CD8-positive, alpha-beta memory T cell (primary cell): ENCODE measurements at regions not wholly inside any gene's neighbourhood (a gene's known extent, or its start where the extent isn't known, plus 50 kb on each side); places are given as distances from the start of the nearest gene placed in this dataset.

Experiments
- CTCF ChIA-PET: fragments of 350-600 bp; sonication (Branson Sonifier 250); formaldehyde crosslinking; loops from one replicate; lab custom pipeline; 2021; ENCODE audit warnings: antibody characterized with exemption; lab: Charles Lee
- POLR2A ChIA-PET: fragments of 350-600 bp; sonication (Branson Sonifier 250); formaldehyde crosslinking; loops from one replicate; lab custom pipeline; 2021; ENCODE audit warnings: antibody characterized with exemption; lab: Charles Lee
- DNase-seq, 5 donors: peaks; one replicate each; pipeline versions ENCODE4 v3.0.0 to v3.0.0-alpha.2; 2020 to 2022; ENCODE audit warnings: mixed read lengths in 1 of 5
- H3K27ac ChIP-seq: one replicate; pipeline ENCODE4 v1.7.0; 2013; ENCODE audit warnings: low read depth, mild to moderate bottlenecking, low read length, moderate library complexity
- H3K27me3 ChIP-seq: 2 replicates; pipeline ENCODE4 v1.7.0; 2013; ENCODE audit warnings: low read length, mild to moderate bottlenecking; ENCODE audit not compliant: insufficient read depth, poor library complexity, severe bottlenecking
- H3K36me3 ChIP-seq: 2 replicates; pipeline ENCODE4 v1.7.0; 2013; ENCODE audit warnings: mild to moderate bottlenecking, low read length, moderate library complexity; ENCODE audit not compliant: insufficient read depth
- H3K4me1 ChIP-seq: 2 replicates; pipeline ENCODE4 v1.7.0; 2013; ENCODE audit warnings: mild to moderate bottlenecking, low read length, moderate library complexity; ENCODE audit not compliant: insufficient read depth
- H3K4me3 ChIP-seq: 2 replicates; pipeline ENCODE4 v1.7.0; 2013; ENCODE audit warnings: mild to moderate bottlenecking, low read length
- H3K9me3 ChIP-seq: 2 replicates; pipeline ENCODE4 v1.7.0; 2013; ENCODE audit warnings: mild to moderate bottlenecking, low read length
- H3K27ac Mint-ChIP-seq, 8 donors: one replicate each; pipeline ENCODE4 v1.8.0; 2020 to 2021; ENCODE audit warnings: mixed read lengths in 8 of 8, mild to moderate bottlenecking in 6 of 8, inconsistent platforms in 3 of 8, moderate library complexity in 3 of 8
- H3K27me3 Mint-ChIP-seq, 2 donors: one replicate each; pipeline ENCODE4 v1.8.0; 2020 to 2021; ENCODE audit warnings: mixed read lengths in 2 of 2, mild to moderate bottlenecking in 1 of 2, moderate library complexity in 1 of 2
- H3K36me3 Mint-ChIP-seq, 3 donors: one replicate each; pipeline ENCODE4 v1.8.0; 2020 to 2021; ENCODE audit warnings: mixed read lengths in 3 of 3, inconsistent platforms in 1 of 3, mild to moderate bottlenecking in 1 of 3
- H3K4me1 Mint-ChIP-seq, 3 donors: one replicate each; pipeline ENCODE4 v1.8.0; 2020 to 2021; ENCODE audit warnings: mixed read lengths in 3 of 3, inconsistent platforms in 1 of 3, mild to moderate bottlenecking in 1 of 3
- H3K4me3 Mint-ChIP-seq, 7 donors: one replicate each; pipeline ENCODE4 v1.8.0; 2020 to 2021; ENCODE audit warnings: mixed read lengths in 7 of 7, mild to moderate bottlenecking in 6 of 7, moderate library complexity in 4 of 7, inconsistent platforms in 2 of 7
- H3K9me3 Mint-ChIP-seq, 5 donors: one replicate each; pipeline ENCODE4 v1.8.0; 2020 to 2022; ENCODE audit warnings: mixed read lengths in 5 of 5, mild to moderate bottlenecking in 3 of 5, moderate library complexity in 2 of 5, inconsistent platforms in 1 of 5

DNA sequence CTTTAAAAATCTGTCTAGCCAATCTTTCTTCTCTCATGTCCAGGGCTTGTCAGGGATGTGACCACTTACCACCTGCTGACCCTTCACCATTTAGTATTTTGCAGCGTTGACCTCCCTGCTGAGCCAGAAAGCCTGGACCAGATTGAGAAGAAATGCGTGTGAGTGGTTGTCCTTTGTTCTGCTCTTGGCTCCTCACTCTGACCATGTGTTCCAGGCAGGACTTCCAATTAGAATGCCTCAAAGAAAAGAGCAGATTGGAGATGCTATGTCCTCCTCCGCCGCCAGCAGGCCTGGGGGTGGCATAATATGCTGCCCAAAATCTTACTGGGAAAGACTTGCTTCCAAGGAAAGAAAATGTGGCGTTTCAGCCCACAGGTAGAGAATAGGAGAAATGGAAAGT is 894.1 kb downstream of the SLC4A3 start:
- peaks cover 0 to 3% of the 10 kb centered on the region in 2 donors for H3K27me3 Mint-ChIP-seq
- H3K27ac Mint-ChIP-seq, result peak overlapping the region in 1 of 8 donors; percentile 29
- Histone ChIP-seq H3K9me3 (no peaks in the 10 kb centered on the region), H3K27ac (no peak overlapping the region), H3K27me3 (no peaks in the 10 kb centered on the region), H3K4me1 (no peaks in the 10 kb centered on the region), H3K36me3 (no peaks in the 10 kb centered on the region), H3K4me3 (no peak overlapping the region)
- no peaks in the 10 kb centered on the region for H3K4me1 Mint-ChIP-seq
- ChIA-PET CTCF (no interaction called here), POLR2A (no interaction called here)
- DNase-seq, result no peak
- no peak overlapping the region for H3K4me3 Mint-ChIP-seq
- no peaks in the 10 kb centered on the region for H3K36me3 Mint-ChIP-seq
- peaks cover 0 to 8% (median 3%) of the 10 kb centered on the region in 5 donors for H3K9me3 Mint-ChIP-seq

DNA sequence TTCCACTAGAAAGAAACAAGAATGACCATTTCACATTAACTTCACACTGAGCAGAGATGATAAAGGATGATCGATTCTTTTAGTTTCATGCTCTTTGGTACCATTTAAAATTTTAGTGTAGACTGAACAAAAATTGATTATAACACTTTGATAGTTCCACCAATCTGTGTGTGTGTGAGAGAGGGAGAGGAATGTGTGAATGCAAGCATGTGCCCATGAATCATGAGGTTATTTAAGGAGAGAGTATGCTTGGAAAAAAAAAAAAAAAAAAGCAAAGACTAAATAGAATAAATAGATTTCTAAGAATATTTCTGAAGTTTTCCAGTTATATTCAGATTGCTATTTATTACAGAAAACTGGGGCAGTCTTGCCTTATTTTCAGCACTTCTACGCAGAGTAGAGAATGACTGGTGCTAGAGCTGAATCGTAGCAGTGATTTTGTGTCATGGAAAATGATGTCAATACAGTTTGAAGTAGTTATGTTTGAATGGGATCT is 900.8 kb downstream of the SLC4A3 start:
- H3K9me3 ChIP-seq, result no peaks in the 10 kb centered on the region
- POLR2A ChIA-PET, result no interaction called here
- H3K4me3 ChIP-seq, result no peak overlapping the region
- CTCF ChIA-PET, result no interaction called here
- Mint-ChIP-seq H3K36me3 (no peaks in the 10 kb centered on the region), H3K27ac (no peak overlapping the region), H3K4me3 (no peak overlapping the region), H3K27me3 (peaks cover 0 to 3% of the 10 kb centered on the region in 2 donors), H3K9me3 (peaks cover 0 to 5% (median 3%) of the 10 kb centered on the region in 5 donors), H3K4me1 (no peaks in the 10 kb centered on the region)
- no peak overlapping the region for H3K27ac ChIP-seq
- no peaks in the 10 kb centered on the region for H3K27me3 ChIP-seq
- no peaks in the 10 kb centered on the region for H3K36me3 ChIP-seq
- no peaks in the 10 kb centered on the region for H3K4me1 ChIP-seq
- DNase-seq, result no peak

DNA sequence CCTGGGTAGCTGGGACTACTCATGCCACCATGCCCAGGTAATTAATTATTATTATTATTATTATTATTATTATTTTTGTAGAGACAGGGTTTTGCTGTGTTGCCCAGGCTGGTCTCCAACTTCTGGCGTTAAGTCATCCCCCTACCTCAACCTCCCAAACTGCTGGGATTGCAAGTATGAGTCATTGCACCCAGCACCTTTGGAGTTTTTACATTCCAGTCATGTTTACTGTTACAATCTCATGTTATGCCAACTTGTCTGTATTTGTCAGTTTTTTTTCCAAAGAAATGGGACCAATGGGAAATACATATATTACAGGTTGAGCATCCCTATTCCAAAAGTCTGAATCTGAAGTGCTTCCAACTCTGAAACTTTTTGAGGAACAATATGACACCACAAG is 903.8 kb downstream of the SLC4A3 start:
- H3K4me1 Mint-ChIP-seq, result no peaks in the 10 kb centered on the region
- no peak overlapping the region for H3K4me3 Mint-ChIP-seq
- Histone ChIP-seq H3K36me3 (no peaks in the 10 kb centered on the region), H3K27ac (no peak overlapping the region), H3K4me3 (no peak overlapping the region), H3K9me3 (no peaks in the 10 kb centered on the region), H3K4me1 (no peaks in the 10 kb centered on the region), H3K27me3 (no peaks in the 10 kb centered on the region)
- no peak for DNase-seq
- H3K27ac Mint-ChIP-seq, result no peak overlapping the region
- no peaks in the 10 kb centered on the region for H3K27me3 Mint-ChIP-seq
- CTCF ChIA-PET, result no interaction called here
- no peaks in the 10 kb centered on the region for H3K36me3 Mint-ChIP-seq
- peaks cover 0 to 10% (median 3%) of the 10 kb centered on the region in 5 donors for H3K9me3 Mint-ChIP-seq
- POLR2A ChIA-PET, result no interaction called here

- H3K4me3 ChIP-seq, result no peak overlapping the region
- POLR2A ChIA-PET, result no interaction called here
- no peaks in the 10 kb centered on the region for H3K27me3 ChIP-seq
- DNase-seq, result no peak
- H3K27ac ChIP-seq, result no peak overlapping the region
- no peaks in the 10 kb centered on the region for H3K4me1 ChIP-seq
- Mint-ChIP-seq H3K4me3 (no peak overlapping the region), H3K27ac (no peak overlapping the region), H3K4me1 (no peaks in the 10 kb centered on the region), H3K36me3 (no peaks in the 10 kb centered on the region), H3K27me3 (no peaks in the 10 kb centered on the region), H3K9me3 (peaks cover 0 to 13% (median 2%) of the 10 kb centered on the region in 5 donors)
- CTCF ChIA-PET, result no interaction called here
- no peaks in the 10 kb centered on the region for H3K36me3 ChIP-seq
- H3K9me3 ChIP-seq, result no peaks in the 10 kb centered on the region
Observed at GRCh38 chr2:220533485-220533884, 906.1 kb downstream of the SLC4A3 start.

GRCh38 chr2:220539481-220539880 is 912.1 kb downstream of the SLC4A3 start:
- ChIA-PET POLR2A (no interaction called here), CTCF (no interaction called here)
- H3K36me3 ChIP-seq, result no peaks in the 10 kb centered on the region
- Mint-ChIP-seq H3K27ac (no peak overlapping the region), H3K27me3 (peaks cover 0 to 2% of the 10 kb centered on the region in 2 donors), H3K4me3 (no peak overlapping the region), H3K4me1 (no peaks in the 10 kb centered on the region), H3K36me3 (no peaks in the 10 kb centered on the region), H3K9me3 (peaks cover 0 to 12% (median 4%) of the 10 kb centered on the region in 5 donors)
- H3K27ac ChIP-seq, result no peak overlapping the region
- no peak overlapping the region for H3K4me3 ChIP-seq
- H3K4me1 ChIP-seq, result no peaks in the 10 kb centered on the region
- no peak for DNase-seq
- H3K27me3 ChIP-seq, result no peaks in the 10 kb centered on the region
- no peaks in the 10 kb centered on the region for H3K9me3 ChIP-seq

GRCh38 chr2:220544049-220544448 is 916.6 kb downstream of the SLC4A3 start:
- no peak overlapping the region for H3K4me3 ChIP-seq
- no peaks in the 10 kb centered on the region for H3K4me1 Mint-ChIP-seq
- ChIA-PET POLR2A (no interaction called here), CTCF (no interaction called here)
- H3K27me3 Mint-ChIP-seq, result peaks cover 0 to 5% of the 10 kb centered on the region in 2 donors
- H3K36me3 ChIP-seq, result no peaks in the 10 kb centered on the region
- no peak overlapping the region for H3K27ac Mint-ChIP-seq
- no peak overlapping the region for H3K4me3 Mint-ChIP-seq
- H3K9me3 Mint-ChIP-seq, result peaks cover 0 to 5% (median 4%) of the 10 kb centered on the region in 5 donors
- H3K27ac ChIP-seq, result no peak overlapping the region
- DNase-seq, result no peak
- H3K27me3 ChIP-seq, result no peaks in the 10 kb centered on the region
- H3K36me3 Mint-ChIP-seq, result no peaks in the 10 kb centered on the region
- no peaks in the 10 kb centered on the region for H3K9me3 ChIP-seq
- H3K4me1 ChIP-seq, result no peaks in the 10 kb centered on the region

DNA sequence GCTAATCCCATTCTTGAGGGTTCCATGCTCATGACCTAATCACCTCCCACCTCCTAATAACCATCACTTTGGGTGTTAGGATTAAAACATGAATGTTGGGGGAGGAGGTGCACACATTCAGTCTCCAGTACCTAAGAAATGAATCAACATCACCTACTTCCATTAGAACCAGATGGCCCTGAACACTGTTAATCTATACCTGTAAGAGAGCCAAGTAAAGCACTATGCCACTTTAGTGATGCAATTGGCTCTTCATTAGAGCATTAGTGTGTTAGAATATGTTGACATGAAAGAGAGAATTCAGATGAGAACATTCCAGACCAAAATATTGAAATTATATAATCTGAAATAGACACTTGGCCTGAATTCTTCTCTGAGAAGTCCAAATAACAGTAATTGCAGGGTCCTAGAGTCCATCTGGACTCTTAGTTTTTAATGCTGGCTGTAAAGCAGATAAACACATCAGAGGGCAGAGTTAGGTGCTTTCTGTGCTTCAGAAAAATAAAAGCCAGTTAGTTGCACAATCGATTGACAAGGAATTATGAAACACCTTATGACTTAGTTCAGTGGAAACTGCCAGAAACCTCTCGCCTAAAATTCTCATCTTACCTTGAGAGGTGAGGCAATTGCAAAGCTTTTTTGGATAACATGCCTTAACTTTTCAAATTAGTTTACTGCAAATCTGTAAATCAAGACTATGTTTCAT is 923.7 kb downstream of the SLC4A3 start:
- Mint-ChIP-seq H3K4me1 (no peaks in the 10 kb centered on the region), H3K4me3 (no peak overlapping the region), H3K27ac (no peak overlapping the region), H3K27me3 (peaks cover 0 to 3% of the 10 kb centered on the region in 2 donors), H3K36me3 (no peaks in the 10 kb centered on the region), H3K9me3 (no peaks in the 10 kb centered on the region)
- no peak overlapping the region for H3K4me3 ChIP-seq
- CTCF ChIA-PET, result no interaction called here
- DNase-seq, result no peak
- H3K4me1 ChIP-seq, result no peaks in the 10 kb centered on the region
- no peaks in the 10 kb centered on the region for H3K9me3 ChIP-seq
- H3K36me3 ChIP-seq, result no peaks in the 10 kb centered on the region
- POLR2A ChIA-PET, result no interaction called here
- no peak overlapping the region for H3K27ac ChIP-seq
- H3K27me3 ChIP-seq, result no peaks in the 10 kb centered on the region

GRCh38 chr2:220552790-220553535 is 925.5 kb downstream of the SLC4A3 start:
- H3K27me3 Mint-ChIP-seq, result no peaks in the 10 kb centered on the region
- Histone ChIP-seq H3K4me1 (no peaks in the 10 kb centered on the region), H3K27me3 (no peaks in the 10 kb centered on the region), H3K36me3 (no peaks in the 10 kb centered on the region), H3K4me3 (no peak overlapping the region), H3K27ac (no peak overlapping the region), H3K9me3 (no peaks in the 10 kb centered on the region)
- H3K9me3 Mint-ChIP-seq, result peaks cover 0 to 2% (median 0%) of the 10 kb centered on the region in 5 donors
- H3K36me3 Mint-ChIP-seq, result no peaks in the 10 kb centered on the region
- H3K27ac Mint-ChIP-seq, result no peak overlapping the region
- ChIA-PET POLR2A (no interaction called here), CTCF (no interaction called here)
- no peaks in the 10 kb centered on the region for H3K4me1 Mint-ChIP-seq
- H3K4me3 Mint-ChIP-seq, result no peak overlapping the region
- no peak for DNase-seq
